ENCODE measurements at regions not wholly inside any gene's neighbourhood (a gene's known extent, or its start where the extent isn't known, plus 50 kb on each side); places are given as distances from the start of the nearest gene placed in this dataset.
"Not testable (repeated sequence)": the region's sequence is repeated elsewhere in the genome, so short reads cannot be mapped to it uniquely, and the experiment has no call there.

GRCh38 chr2:114127372-114127771 is 237.5 kb downstream of the ACTR3 start:
- no peaks in the 10 kb centered on the region for H3K4me1 Mint-ChIP-seq (ENCODE audit: low read depth, unreplicated experiment)
- H3K4me3 Mint-ChIP-seq (ENCODE audit: unreplicated experiment): no peak overlapping the region
- H3K36me3 Mint-ChIP-seq (ENCODE audit: unreplicated experiment): no peaks in the 10 kb centered on the region
- DNase-seq: no peak
- H3K9me3 Mint-ChIP-seq (ENCODE audit: unreplicated experiment): no peaks in the 10 kb centered on the region
- H3K27me3 Mint-ChIP-seq (ENCODE audit: unreplicated experiment): no peaks in the 10 kb centered on the region
- TF ChIP-seq, protein P1, sequence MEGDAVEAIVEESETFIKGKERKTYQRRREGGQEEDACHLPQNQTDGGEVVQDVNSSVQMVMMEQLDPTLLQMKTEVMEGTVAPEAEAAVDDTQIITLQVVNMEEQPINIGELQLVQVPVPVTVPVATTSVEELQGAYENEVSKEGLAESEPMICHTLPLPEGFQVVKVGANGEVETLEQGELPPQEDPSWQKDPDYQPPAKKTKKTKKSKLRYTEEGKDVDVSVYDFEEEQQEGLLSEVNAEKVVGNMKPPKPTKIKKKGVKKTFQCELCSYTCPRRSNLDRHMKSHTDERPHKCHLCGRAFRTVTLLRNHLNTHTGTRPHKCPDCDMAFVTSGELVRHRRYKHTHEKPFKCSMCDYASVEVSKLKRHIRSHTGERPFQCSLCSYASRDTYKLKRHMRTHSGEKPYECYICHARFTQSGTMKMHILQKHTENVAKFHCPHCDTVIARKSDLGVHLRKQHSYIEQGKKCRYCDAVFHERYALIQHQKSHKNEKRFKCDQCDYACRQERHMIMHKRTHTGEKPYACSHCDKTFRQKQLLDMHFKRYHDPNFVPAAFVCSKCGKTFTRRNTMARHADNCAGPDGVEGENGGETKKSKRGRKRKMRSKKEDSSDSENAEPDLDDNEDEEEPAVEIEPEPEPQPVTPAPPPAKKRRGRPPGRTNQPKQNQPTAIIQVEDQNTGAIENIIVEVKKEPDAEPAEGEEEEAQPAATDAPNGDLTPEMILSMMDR (IDR thresholded peaks at IDR 0.05; ENCODE audit: partially characterized antibody, unreplicated experiment): no peak
- no peak overlapping the region for H3K27ac Mint-ChIP-seq (ENCODE audit: unreplicated experiment)

GRCh38 chr2:114128263-114128662 is 238.4 kb downstream of the ACTR3 start:
- H3K27me3 Mint-ChIP-seq (ENCODE audit: unreplicated experiment): no peaks in the 10 kb centered on the region
- H3K36me3 Mint-ChIP-seq (ENCODE audit: unreplicated experiment): no peaks in the 10 kb centered on the region
- DNase-seq: no peak

DNA sequence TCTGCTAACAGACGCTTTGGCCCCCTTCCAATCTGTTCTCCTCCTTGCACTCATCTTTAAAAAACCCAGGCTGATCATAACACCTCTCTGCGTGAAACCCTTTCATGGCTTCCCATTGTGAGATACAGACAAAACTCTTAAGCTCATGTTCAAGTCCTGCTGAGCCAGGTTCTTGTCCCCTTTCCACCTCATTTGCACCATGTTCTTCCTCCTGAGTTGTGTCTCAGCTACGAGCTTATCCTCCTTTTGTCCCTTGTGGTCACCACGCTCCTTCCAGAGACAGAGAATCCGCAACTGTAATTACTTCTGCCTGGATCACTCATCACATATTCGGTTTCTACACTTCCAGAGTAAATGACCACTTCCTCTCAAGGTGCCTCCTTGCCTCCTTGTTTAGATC is 238.8 kb downstream of the ACTR3 start:
- Mint-ChIP-seq H3K27me3 (ENCODE audit: unreplicated experiment) (no peaks in the 10 kb centered on the region), H3K27ac (ENCODE audit: unreplicated experiment) (no peak overlapping the region), H3K36me3 (ENCODE audit: unreplicated experiment) (no peaks in the 10 kb centered on the region), H3K4me3 (ENCODE audit: unreplicated experiment) (no peak overlapping the region), H3K4me1 (ENCODE audit: low read depth, unreplicated experiment) (no peaks in the 10 kb centered on the region), H3K9me3 (ENCODE audit: unreplicated experiment) (no peaks in the 10 kb centered on the region)
- TF ChIP-seq, protein P1 (IDR thresholded peaks at IDR 0.05; ENCODE audit: partially characterized antibody, unreplicated experiment): no peak
- no peak for DNase-seq

More at GRCh38 chr2:114128263-114128662, 238.4 kb downstream of the ACTR3 start:
- no peaks in the 10 kb centered on the region for H3K4me1 Mint-ChIP-seq (ENCODE audit: low read depth, unreplicated experiment)
- TF ChIP-seq, protein P1 (IDR thresholded peaks at IDR 0.05; ENCODE audit: partially characterized antibody, unreplicated experiment): no peak
- no peak overlapping the region for H3K4me3 Mint-ChIP-seq (ENCODE audit: unreplicated experiment)
- H3K27ac Mint-ChIP-seq (ENCODE audit: unreplicated experiment): no peak overlapping the region
- H3K9me3 Mint-ChIP-seq (ENCODE audit: unreplicated experiment): no peaks in the 10 kb centered on the region

DNA sequence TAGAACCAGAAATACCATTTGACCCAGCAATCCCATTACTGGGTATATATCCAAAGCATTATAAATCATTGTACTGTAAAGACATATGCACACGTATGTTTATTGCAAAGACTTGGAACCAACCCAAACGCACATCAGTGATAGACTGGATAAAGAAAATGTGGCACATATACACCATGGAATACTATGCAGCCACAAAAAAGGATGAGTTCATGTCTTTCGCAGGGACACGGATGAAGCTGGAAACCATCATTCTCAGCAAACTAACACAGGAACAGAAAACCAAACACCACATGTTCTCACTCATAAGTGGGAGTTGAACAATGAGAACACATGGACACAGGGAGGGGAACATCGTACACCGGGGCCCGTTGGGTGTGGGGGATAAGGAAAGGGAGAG is 242.2 kb downstream of the ACTR3 start:
- H3K4me3 Mint-ChIP-seq (ENCODE audit: unreplicated experiment); H3K4me1 Mint-ChIP-seq (ENCODE audit: low read depth, unreplicated experiment); DNase-seq; H3K36me3 Mint-ChIP-seq (ENCODE audit: unreplicated experiment); H3K27me3 Mint-ChIP-seq (ENCODE audit: unreplicated experiment); H3K27ac Mint-ChIP-seq (ENCODE audit: unreplicated experiment); H3K9me3 Mint-ChIP-seq (ENCODE audit: unreplicated experiment): not testable (repeated sequence)

DNA sequence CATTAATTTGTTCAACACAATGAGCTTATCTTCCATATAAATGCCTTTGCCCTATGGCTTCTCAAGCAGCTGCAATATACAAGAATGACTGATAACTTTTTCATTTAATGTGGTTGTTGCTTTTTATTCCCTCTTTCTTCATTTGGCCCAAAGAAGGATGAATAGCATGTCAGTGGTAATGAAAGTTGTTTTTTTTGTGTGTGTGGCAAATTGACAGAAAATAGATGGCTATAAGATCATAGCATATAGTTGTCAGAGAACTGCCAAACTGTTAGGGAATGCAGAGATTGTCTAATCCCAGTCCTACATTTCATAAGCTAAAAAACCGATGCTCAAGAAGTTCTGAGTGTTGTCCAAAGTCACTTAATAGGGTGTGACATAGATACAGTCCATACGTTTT is 244.3 kb downstream of the ACTR3 start:
- Mint-ChIP-seq H3K4me3 (ENCODE audit: unreplicated experiment) (no peak overlapping the region), H3K4me1 (ENCODE audit: low read depth, unreplicated experiment) (no peaks in the 10 kb centered on the region), H3K27ac (ENCODE audit: unreplicated experiment) (no peak overlapping the region), H3K36me3 (ENCODE audit: unreplicated experiment) (no peaks in the 10 kb centered on the region), H3K27me3 (ENCODE audit: unreplicated experiment) (no peaks in the 10 kb centered on the region), H3K9me3 (ENCODE audit: unreplicated experiment) (peaks cover 1% of the 10 kb centered on the region)
- TF ChIP-seq, protein P1 (IDR thresholded peaks at IDR 0.05; ENCODE audit: partially characterized antibody, unreplicated experiment): no peak
- DNase-seq: no peak

DNA sequence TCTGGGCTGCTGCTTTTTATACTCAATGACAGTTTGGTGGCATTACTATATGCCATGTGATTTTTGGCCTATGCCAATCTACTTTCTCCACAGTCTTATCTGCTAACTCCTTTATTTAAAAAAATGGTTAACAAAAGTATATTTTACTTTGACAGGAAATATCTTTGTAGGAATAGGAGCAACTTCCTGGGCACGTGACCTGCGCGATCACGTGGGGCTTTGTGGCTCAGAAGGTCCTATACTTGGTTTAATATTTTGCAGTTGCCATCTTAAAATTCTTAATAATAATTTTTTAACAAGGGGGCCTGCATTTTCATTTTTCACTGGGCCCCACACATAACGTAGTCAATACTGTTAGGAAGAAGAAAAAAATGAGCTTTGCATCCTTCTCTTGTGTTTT is 249.7 kb downstream of the ACTR3 start:
- TF ChIP-seq, protein P1 (IDR thresholded peaks at IDR 0.05; ENCODE audit: partially characterized antibody, unreplicated experiment): no peak
- Mint-ChIP-seq H3K27me3 (ENCODE audit: unreplicated experiment) (no peaks in the 10 kb centered on the region), H3K27ac (ENCODE audit: unreplicated experiment) (no peak overlapping the region), H3K4me1 (ENCODE audit: low read depth, unreplicated experiment) (no peaks in the 10 kb centered on the region), H3K4me3 (ENCODE audit: unreplicated experiment) (no peak overlapping the region), H3K9me3 (ENCODE audit: unreplicated experiment) (peaks cover 1% of the 10 kb centered on the region), H3K36me3 (ENCODE audit: unreplicated experiment) (no peaks in the 10 kb centered on the region)
- no peak for DNase-seq

All from glutamatergic neuron (in vitro differentiated cells).